ENCODE measurements at regions not wholly inside any gene's neighbourhood (a gene's known extent, or its start where the extent isn't known, plus 50 kb on each side); places are given as distances from the start of the nearest gene placed in this dataset.

GRCh38 chr1:189623336-189623735 lies 854.3 kb downstream of the BRINP3 start:
- TF ChIP-seq POLR2AphosphoS5 (IDR thresholded peaks at IDR 0.05) (no peak), MXI1 (conservative IDR thresholded peaks at IDR 0.05; ENCODE audit: poor library complexity, severe bottlenecking) (no peak), SMC3 (conservative IDR thresholded peaks at IDR 0.05; ENCODE audit: poor library complexity) (no peak), EZH2 (IDR thresholded peaks at IDR 0.05; ENCODE audit: borderline replicate concordance, insufficient read depth, low read length, poor library complexity, severe bottlenecking) (no peak), RAD21 (conservative IDR thresholded peaks at IDR 0.05) (no peak), TAF1 (IDR thresholded peaks at IDR 0.05; ENCODE audit: low read depth) (no peak), EP300 (conservative IDR thresholded peaks at IDR 0.05; ENCODE audit: poor library complexity, severe bottlenecking) (no peak), CTCF (IDR thresholded peaks at IDR 0.05; ENCODE audit: poor library complexity, severe bottlenecking) (no peak)
- TF ChIP-seq, protein P1, sequence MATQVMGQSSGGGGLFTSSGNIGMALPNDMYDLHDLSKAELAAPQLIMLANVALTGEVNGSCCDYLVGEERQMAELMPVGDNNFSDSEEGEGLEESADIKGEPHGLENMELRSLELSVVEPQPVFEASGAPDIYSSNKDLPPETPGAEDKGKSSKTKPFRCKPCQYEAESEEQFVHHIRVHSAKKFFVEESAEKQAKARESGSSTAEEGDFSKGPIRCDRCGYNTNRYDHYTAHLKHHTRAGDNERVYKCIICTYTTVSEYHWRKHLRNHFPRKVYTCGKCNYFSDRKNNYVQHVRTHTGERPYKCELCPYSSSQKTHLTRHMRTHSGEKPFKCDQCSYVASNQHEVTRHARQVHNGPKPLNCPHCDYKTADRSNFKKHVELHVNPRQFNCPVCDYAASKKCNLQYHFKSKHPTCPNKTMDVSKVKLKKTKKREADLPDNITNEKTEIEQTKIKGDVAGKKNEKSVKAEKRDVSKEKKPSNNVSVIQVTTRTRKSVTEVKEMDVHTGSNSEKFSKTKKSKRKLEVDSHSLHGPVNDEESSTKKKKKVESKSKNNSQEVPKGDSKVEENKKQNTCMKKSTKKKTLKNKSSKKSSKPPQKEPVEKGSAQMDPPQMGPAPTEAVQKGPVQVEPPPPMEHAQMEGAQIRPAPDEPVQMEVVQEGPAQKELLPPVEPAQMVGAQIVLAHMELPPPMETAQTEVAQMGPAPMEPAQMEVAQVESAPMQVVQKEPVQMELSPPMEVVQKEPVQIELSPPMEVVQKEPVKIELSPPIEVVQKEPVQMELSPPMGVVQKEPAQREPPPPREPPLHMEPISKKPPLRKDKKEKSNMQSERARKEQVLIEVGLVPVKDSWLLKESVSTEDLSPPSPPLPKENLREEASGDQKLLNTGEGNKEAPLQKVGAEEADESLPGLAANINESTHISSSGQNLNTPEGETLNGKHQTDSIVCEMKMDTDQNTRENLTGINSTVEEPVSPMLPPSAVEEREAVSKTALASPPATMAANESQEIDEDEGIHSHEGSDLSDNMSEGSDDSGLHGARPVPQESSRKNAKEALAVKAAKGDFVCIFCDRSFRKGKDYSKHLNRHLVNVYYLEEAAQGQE (IDR thresholded peaks at IDR 0.05; ENCODE audit: borderline replicate concordance) = no peak
- H3K27ac ChIP-seq (ENCODE audit: low read length) = no peak overlapping the region
- H3K9ac ChIP-seq (ENCODE audit: low read length) = no peak overlapping the region
- H3K9me2 ChIP-seq (ENCODE audit: insufficient read depth, low read length) = no peaks in the 10 kb centered on the region
- no peaks in the 10 kb centered on the region for H3F3A ChIP-seq (ENCODE audit: insufficient read depth, low read length, poor library complexity, severe bottlenecking)
- H3K36me3 ChIP-seq (ENCODE audit: insufficient read depth, low read length) = no peaks in the 10 kb centered on the region
- H3K4me2 ChIP-seq (ENCODE audit: low read length) = no peak overlapping the region
- H3K27me3 ChIP-seq (ENCODE audit: insufficient read depth, low read depth, low read length) = no peaks in the 10 kb centered on the region
- H3K9me3 ChIP-seq (ENCODE audit: low read length) = no peaks in the 10 kb centered on the region
- H2AFZ ChIP-seq (ENCODE audit: low read depth, low read length) = no peak overlapping the region
- no peaks in the 10 kb centered on the region for H3K79me2 ChIP-seq (replicated peaks; ENCODE audit: insufficient read depth, low read length)
- no peak overlapping the region for H3K4me3 ChIP-seq (ENCODE audit: low read length)
- H4K20me1 ChIP-seq (ENCODE audit: insufficient read depth) = no peaks in the 10 kb centered on the region

DNA sequence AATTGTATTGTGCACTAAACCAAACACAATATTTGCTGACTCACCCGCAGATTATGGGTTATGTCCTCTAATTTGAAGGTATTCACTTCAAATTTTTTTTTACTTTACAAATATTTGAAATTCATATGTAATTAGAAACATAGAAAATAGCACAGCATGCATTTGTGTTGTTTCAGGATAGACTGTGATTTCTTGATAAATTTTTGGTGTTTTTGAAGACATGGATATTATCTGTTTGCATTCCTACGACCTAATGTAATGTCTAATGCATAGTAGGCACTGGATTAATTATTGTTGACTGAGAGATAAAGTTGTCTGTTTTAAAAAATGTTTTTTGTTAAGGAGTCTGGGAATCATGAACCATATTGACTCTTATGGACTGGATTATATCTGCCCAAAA lies 850.2 kb downstream of the BRINP3 start:
- Histone ChIP-seq H3K9ac (ENCODE audit: low read length) (no peak overlapping the region), H3K36me3 (ENCODE audit: insufficient read depth, low read length) (no peaks in the 10 kb centered on the region), H3K27me3 (ENCODE audit: insufficient read depth, low read depth, low read length) (no peaks in the 10 kb centered on the region), H3F3A (ENCODE audit: insufficient read depth, low read length, poor library complexity, severe bottlenecking) (no peaks in the 10 kb centered on the region), H3K4me2 (ENCODE audit: low read length) (no peak overlapping the region), H3K27ac (ENCODE audit: low read length) (no peak overlapping the region), H2AFZ (ENCODE audit: low read depth, low read length) (no peak overlapping the region), H3K9me2 (ENCODE audit: insufficient read depth, low read length) (no peaks in the 10 kb centered on the region), H3K79me2 (replicated peaks; ENCODE audit: insufficient read depth, low read length) (no peaks in the 10 kb centered on the region), H4K20me1 (ENCODE audit: insufficient read depth) (no peaks in the 10 kb centered on the region), H3K4me3 (ENCODE audit: low read length) (no peak overlapping the region), H3K9me3 (ENCODE audit: low read length) (no peaks in the 10 kb centered on the region)
- TF ChIP-seq RAD21 (conservative IDR thresholded peaks at IDR 0.05) (no peak), EP300 (conservative IDR thresholded peaks at IDR 0.05; ENCODE audit: poor library complexity, severe bottlenecking) (no peak), CTCF (IDR thresholded peaks at IDR 0.05; ENCODE audit: poor library complexity, severe bottlenecking) (no peak), SMC3 (conservative IDR thresholded peaks at IDR 0.05; ENCODE audit: poor library complexity) (no peak), MXI1 (conservative IDR thresholded peaks at IDR 0.05; ENCODE audit: poor library complexity, severe bottlenecking) (no peak), POLR2AphosphoS5 (IDR thresholded peaks at IDR 0.05) (no peak), TAF1 (IDR thresholded peaks at IDR 0.05; ENCODE audit: low read depth) (no peak), EZH2 (IDR thresholded peaks at IDR 0.05; ENCODE audit: borderline replicate concordance, insufficient read depth, low read length, poor library complexity, severe bottlenecking) (no peak)
- TF ChIP-seq, protein P1 (IDR thresholded peaks at IDR 0.05; ENCODE audit: borderline replicate concordance) = no peak
